Activated CD4-positive, alpha-beta T cell treated with anti-CD3 and anti-CD28 coated beads for 36 hours (primary cell): ENCODE measurements at regions not wholly inside any gene's neighbourhood (a gene's known extent, or its start where the extent isn't known, plus 50 kb on each side); places are given as distances from the start of the nearest gene placed in this dataset.
A peak's percentile ranks its signal among the peaks of the same experiment; 100 is the strongest.
"Not testable (repeated sequence)": the region's sequence is repeated elsewhere in the genome, so short reads cannot be mapped to it uniquely, and the experiment has no call there.

Experiments used
- ATAC-seq: fragments of 200-7000 bp; cut with Tn5 transposase; one replicate; pipeline ENCODE4 v1.10.0; 2021; ENCODE audit warnings: mild to moderate bottlenecking, moderate library complexity
- CTCF ChIA-PET: fragments of 350-600 bp; sonication (Branson Sonifier 250); formaldehyde crosslinking; loops from one replicate; lab custom pipeline; 2021; ENCODE audit warnings: antibody characterized with exemption; lab: Charles Lee
- POLR2A ChIA-PET: fragments of 350-600 bp; sonication (Branson Sonifier 250); formaldehyde crosslinking; loops from one replicate; lab custom pipeline; 2021; ENCODE audit warnings: antibody characterized with exemption, inconsistent platforms; lab: Charles Lee
- DNase-seq: peaks from one replicate; pipeline ENCODE4 v3.0.0-alpha.2; 2020
- H3K27ac Mint-ChIP-seq: one replicate; pipeline ENCODE4 v1.8.0; 2021; ENCODE audit warnings: mixed read lengths
- H3K27me3 Mint-ChIP-seq: one replicate; pipeline ENCODE4 v1.8.0; 2021; ENCODE audit warnings: mixed read lengths
- H3K36me3 Mint-ChIP-seq: one replicate; pipeline ENCODE4 v1.8.0; 2021; ENCODE audit warnings: low read depth, mixed read lengths
- H3K4me1 Mint-ChIP-seq: one replicate; pipeline ENCODE4 v1.8.0; 2021; ENCODE audit warnings: mixed read lengths
- H3K4me3 Mint-ChIP-seq: one replicate; pipeline ENCODE4 v1.8.0; 2021; ENCODE audit warnings: mild to moderate bottlenecking, moderate library complexity, mixed read lengths
- H3K9me3 Mint-ChIP-seq: one replicate; pipeline ENCODE4 v1.8.0; 2021; ENCODE audit warnings: low read depth, mixed read lengths
- intact Hi-C, 2 experiments: fragments of 100-400 bp; cut with DNase I in 1 of 2; cut with micrococcal nuclease in 1 of 2; formaldehyde crosslinking; loops; one replicate each; pipeline versions ENCODE4 v1.14.2 to v1.15.1; 2022 to 2024; cut with DNase I, micrococcal nuclease

DNA sequence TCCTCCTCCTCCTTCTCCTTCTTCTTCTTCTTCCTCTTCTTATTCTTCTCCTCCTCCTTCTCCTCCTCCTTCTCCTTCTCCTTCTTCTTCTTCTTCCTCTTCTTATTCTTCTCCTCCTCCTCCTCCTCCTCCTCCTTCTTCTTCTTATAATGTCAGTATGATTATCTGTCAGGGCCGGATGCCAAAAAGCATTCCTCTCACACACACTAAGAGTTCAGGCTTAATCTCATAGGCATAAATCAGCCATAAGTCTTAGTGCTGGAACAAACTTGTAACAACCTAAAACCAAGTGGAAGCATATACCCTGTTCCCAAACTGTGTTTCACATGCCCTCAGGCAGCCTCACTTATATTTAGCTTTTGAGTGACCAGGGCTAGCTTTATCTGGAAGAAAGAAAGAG, 240.3 kb downstream of the LMX1A start:
- CTCF ChIA-PET: no interaction called here
- peaks cover 35% of the 10 kb centered on the region for H3K27me3 Mint-ChIP-seq
- intact Hi-C loops: loop anchor here in 1 of 2 experiments (5.0 kb wide), 1 partner anchor 251 kb away; no protein-coding TSS in a partner anchor

DNA sequence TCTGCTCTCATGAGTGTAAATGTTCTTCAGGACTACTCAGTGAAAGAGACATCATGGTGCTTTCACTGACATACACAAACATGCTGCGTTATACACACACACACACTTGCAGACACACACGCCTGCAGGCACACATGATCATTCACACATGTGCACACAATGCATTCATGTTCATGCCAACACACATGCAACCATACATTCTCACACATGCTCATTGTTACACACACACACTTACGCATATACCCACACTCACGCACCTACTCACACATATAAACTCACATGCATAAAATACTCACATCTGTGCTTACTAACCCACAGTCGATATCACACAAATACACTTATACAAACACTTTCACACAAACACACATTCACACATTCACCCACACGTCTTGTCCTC, 241.6 kb downstream of the LMX1A start:
- Mint-ChIP-seq H3K9me3 (no peaks in the 10 kb centered on the region), H3K4me3 (no peak overlapping the region), H3K27me3 (peaks cover 34% of the 10 kb centered on the region), H3K36me3 (no peaks in the 10 kb centered on the region), H3K27ac (no peak overlapping the region), H3K4me1 (no peaks in the 10 kb centered on the region)
- POLR2A ChIA-PET: no interaction called here
- intact Hi-C loops: loop anchor here in 1 of 2 experiments (5.0 kb wide), 1 partner anchor 252 kb away; no protein-coding TSS in a partner anchor
- DNase-seq (no peak), ATAC-seq (no peak)
- CTCF ChIA-PET: interaction anchor here (0.6 to 3.3 kb wide), 6 partner anchors 11 to 477 kb away, joined by 3 to 7 read pairs (median 3); no protein-coding TSS in a partner anchor

More for the DNA sequence above, 240.3 kb downstream of the LMX1A start:
- no peak overlapping the region for H3K4me3 Mint-ChIP-seq
- POLR2A ChIA-PET: no interaction called here
- no peak overlapping the region for H3K27ac Mint-ChIP-seq
- H3K9me3 Mint-ChIP-seq: no peaks in the 10 kb centered on the region
- no peaks in the 10 kb centered on the region for H3K36me3 Mint-ChIP-seq
- no peak for DNase-seq
- no peaks in the 10 kb centered on the region for H3K4me1 Mint-ChIP-seq
- ATAC-seq: no peak

DNA sequence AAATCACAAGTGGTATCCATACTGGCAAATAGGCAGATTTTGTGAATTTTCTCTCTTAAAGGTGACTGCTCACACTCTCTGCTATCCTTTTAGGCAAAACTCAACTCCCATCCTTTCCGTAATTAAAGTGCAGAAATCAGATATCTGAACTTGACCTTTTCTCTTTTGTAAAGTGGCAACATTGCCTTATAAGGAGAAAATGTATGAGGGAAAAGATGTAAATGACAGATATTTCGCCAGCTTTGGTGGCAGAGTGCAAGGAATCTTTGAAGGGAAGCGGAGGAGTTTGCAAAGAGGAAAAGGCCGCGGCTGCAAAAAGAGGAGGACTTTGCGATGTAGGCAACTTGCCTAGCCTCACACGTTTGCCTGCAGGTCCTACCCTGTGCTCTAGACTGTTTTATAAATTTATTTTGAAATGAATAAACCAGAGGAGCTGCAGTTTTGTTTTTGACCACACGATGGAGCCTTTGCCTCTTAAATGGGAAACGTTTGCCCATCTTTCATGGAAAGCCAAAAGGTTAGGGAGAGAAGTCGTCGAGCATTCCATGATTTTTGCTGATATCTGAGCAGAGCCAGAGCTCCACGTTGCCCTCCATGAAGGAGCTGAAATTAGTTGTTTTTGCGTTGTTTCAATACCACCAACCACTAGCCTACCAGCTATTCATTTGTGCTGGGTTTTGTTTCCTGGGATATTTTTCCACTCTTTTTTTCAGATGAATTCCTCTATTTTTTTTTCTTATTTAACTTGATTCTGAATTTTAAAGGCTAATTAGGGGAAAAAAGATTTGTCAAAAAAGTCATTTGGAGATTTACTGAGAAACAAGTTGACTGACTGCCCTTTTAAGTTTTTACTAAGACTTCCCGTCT, 242.3 kb downstream of the LMX1A start:
- peaks cover 29% of the 10 kb centered on the region for H3K27me3 Mint-ChIP-seq
- intact Hi-C loops: no loop called here

DNA sequence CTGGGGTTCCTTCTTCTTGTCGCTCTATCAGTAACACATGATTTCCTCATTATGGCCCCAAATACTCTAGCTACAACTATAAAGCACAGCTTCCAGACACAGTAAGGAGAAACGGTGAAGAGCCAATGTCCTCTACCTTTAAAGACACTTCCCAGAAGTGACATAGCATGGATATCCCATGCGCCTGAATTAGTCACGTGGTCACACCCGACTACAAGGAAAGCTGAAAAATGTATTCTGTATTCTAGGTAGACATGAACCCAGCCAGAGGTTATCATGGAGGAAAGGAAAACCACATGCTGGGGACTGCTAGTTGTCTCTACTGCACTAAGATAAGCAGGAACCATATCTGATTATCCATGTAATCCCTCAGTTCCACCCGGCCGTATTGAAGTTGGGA, 244.3 kb downstream of the LMX1A start:
- ATAC-seq (no peak), DNase-seq (no peak)
- Mint-ChIP-seq H3K27ac (no peak overlapping the region), H3K4me1 (no peaks in the 10 kb centered on the region), H3K27me3 (peaks cover 21% of the 10 kb centered on the region), H3K4me3 (no peak overlapping the region), H3K36me3 (no peaks in the 10 kb centered on the region), H3K9me3 (peaks cover 5% of the 10 kb centered on the region)
- CTCF ChIA-PET: interaction anchor here (0.6 to 3.3 kb wide), 2 partner anchors 13 to 354 kb away, joined by 3 to 7 read pairs; no protein-coding TSS in a partner anchor
- intact Hi-C loops: no loop called here
- POLR2A ChIA-PET: no interaction called here

More for the DNA sequence above, 242.3 kb downstream of the LMX1A start:
- no peaks in the 10 kb centered on the region for H3K4me1 Mint-ChIP-seq
- H3K36me3 Mint-ChIP-seq: no peaks in the 10 kb centered on the region
- H3K9me3 Mint-ChIP-seq: no peaks in the 10 kb centered on the region
- ChIA-PET CTCF (interaction anchor here (0.6 to 3.3 kb wide), 10 partner anchors 11 to 478 kb away, joined by 3 to 7 read pairs (median 3); no protein-coding TSS in a partner anchor), POLR2A (no interaction called here)
- H3K27ac Mint-ChIP-seq: no peak overlapping the region
- ATAC-seq (no peak), DNase-seq (peak; percentile 35)
- H3K4me3 Mint-ChIP-seq: no peak overlapping the region

DNA sequence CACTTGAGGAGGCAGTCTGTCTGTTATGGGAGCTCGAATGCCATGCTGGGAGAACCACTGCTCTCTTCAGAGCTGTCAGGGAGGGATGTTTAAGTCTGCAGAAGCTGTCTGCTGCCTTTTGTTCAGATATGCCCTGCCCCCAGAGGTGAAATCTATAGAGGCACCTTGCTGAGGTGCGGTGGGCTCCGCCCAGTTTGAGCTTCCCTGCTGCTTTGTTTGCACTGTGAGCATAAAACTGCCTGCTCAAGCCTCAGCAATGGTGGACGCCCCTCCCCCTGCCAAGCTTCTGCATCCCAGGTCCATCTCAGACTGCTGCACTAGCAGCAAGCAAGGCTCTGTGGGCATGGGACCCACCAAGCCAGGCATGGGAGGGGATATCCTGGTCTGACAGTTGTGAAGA, 247.5 kb downstream of the LMX1A start:
- Mint-ChIP-seq H3K4me3 (no peak overlapping the region), H3K4me1 (no peaks in the 10 kb centered on the region), H3K9me3 (peaks cover 5% of the 10 kb centered on the region), H3K27ac (no peak overlapping the region), H3K27me3 (peaks cover 8% of the 10 kb centered on the region), H3K36me3 (no peaks in the 10 kb centered on the region)
- CTCF ChIA-PET: no interaction called here
- intact Hi-C loops: no loop called here
- POLR2A ChIA-PET: no interaction called here
- no peak for ATAC-seq
- DNase-seq: no peak

DNA sequence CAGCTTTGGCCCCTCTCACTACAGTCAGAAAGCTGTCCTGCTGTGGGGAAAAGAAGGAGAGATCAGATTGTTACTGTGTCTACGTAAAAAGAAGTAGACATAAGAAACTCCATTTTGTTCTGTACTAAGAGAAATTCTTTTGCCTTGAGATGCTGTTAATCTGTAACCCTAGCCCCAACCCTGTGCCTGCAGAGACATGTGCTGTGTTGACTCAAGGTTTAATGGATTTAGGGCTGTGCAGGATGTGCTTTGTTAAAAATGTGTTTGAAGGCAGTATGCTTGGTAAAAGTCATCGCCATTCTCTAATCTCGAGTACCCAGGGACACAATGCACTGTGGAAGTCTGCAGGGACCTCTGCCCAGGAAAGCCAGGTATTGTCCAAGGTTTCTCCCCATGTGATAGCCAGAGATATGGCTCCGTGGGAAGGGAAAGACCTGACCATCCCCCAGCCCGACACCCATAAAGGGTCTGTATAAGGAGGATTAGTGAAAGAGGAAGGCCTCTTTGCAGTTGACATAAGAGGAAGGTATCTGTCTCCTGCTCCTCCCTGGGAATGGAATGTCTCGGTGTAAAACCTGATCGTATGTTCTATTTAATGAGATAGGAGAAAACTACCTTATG, 263.9 kb downstream of the LMX1A start:
- intact Hi-C loops, H3K4me1 Mint-ChIP-seq, H3K36me3 Mint-ChIP-seq, DNase-seq, POLR2A ChIA-PET, CTCF ChIA-PET, ATAC-seq, H3K27me3 Mint-ChIP-seq, H3K27ac Mint-ChIP-seq, H3K4me3 Mint-ChIP-seq: not testable (repeated sequence)
- peaks cover 22% of the 10 kb centered on the region for H3K9me3 Mint-ChIP-seq

DNA sequence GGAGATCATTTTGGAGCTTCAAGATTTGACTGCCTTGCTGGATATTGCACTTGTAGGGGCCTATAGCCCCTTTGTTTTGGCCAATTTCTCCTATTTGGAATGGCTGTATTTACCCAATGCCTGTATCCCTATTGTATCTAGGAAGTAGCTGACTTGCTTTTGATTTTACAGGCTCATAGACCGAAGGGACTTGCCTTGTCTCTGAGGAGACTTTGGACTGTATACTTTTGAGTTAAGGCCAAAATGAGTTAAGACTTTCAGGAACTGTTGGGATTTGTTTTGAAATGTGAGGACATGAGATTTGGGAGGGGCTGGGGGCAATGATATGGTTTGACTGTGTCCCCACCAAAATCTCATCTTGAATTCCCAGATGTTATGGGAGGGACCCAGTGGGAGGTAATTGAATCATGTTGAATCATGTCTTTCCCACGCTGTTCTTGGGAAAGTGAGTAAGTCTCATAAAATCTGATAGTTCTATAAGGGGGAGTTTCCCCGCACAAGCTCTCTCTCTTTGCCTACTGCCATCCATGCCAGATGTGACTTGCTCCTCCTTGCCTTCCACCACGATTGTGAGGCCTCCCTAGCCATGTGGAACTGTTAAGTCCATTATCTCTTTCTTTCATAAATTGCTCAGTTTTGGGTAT, 276.1 kb downstream of the LMX1A start:
- DNase-seq (no peak), ATAC-seq (no peak)
- H3K36me3 Mint-ChIP-seq: no peaks in the 10 kb centered on the region
- intact Hi-C loops: no loop called here
- CTCF ChIA-PET: no interaction called here
- peaks cover 3% of the 10 kb centered on the region for H3K9me3 Mint-ChIP-seq
- peaks cover 4% of the 10 kb centered on the region for H3K27me3 Mint-ChIP-seq
- H3K4me3 Mint-ChIP-seq: no peak overlapping the region
- no peaks in the 10 kb centered on the region for H3K4me1 Mint-ChIP-seq
- POLR2A ChIA-PET: no interaction called here
- H3K27ac Mint-ChIP-seq: no peak overlapping the region

DNA sequence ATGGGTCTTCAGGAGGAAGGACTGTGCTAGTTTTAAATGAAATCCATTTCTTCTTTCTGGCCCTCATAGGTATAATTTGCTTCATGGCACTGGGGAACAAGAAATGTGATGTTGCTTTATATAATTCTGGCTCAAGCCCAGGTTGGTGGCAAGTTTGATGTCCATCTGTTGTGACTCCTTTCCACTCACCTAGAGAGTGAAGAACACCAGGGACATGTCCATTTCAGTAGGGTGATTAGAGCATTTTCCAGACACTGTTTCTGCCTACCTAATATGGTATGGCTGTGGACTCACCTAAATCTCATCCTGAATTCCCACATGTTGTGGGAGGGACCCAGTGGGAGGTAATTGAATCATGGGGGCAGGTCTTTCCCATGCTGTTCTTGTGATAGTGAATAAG, 278.1 kb downstream of the LMX1A start:
- DNase-seq (no peak), ATAC-seq (no peak)
- no peaks in the 10 kb centered on the region for H3K4me1 Mint-ChIP-seq
- intact Hi-C loops: no loop called here
- CTCF ChIA-PET: no interaction called here
- H3K9me3 Mint-ChIP-seq: peaks cover 3% of the 10 kb centered on the region
- no peak overlapping the region for H3K4me3 Mint-ChIP-seq
- peaks cover 4% of the 10 kb centered on the region for H3K27me3 Mint-ChIP-seq
- POLR2A ChIA-PET: no interaction called here
- H3K36me3 Mint-ChIP-seq: no peaks in the 10 kb centered on the region
- no peak overlapping the region for H3K27ac Mint-ChIP-seq

DNA sequence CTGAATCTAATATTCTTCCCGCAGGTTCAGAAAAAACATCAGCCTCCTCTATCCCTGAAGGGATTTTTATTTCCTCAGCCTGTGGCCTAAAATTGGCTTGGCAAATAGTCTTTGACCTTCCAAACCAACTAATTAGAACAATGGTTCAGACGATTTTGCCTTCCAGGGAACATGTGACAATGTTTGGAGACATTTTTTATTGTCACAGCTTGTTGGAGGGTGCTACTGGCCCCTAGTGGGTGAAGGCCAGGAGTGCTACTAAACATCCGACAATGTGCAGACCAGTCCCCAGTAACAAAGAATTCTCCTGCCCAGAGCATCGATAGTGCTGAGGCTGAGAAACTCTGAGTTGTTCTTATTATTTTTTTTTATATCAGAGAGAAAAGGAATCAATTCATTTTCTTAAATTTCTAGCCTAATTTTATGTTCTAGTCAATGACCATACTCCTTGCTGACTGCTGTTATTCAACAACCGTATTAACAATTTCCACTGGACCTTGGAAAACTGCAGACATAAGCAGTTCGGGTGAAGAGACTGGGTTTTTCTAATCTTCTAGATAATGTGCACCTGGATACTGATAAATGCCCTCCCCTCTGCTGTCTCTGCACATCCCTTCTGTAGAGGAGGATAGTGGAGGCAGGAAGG, 280.7 kb downstream of the LMX1A start:
- H3K36me3 Mint-ChIP-seq: no peaks in the 10 kb centered on the region
- intact Hi-C loops: no loop called here
- H3K4me1 Mint-ChIP-seq: no peaks in the 10 kb centered on the region
- no peak overlapping the region for H3K27ac Mint-ChIP-seq
- H3K4me3 Mint-ChIP-seq: no peak overlapping the region
- no peaks in the 10 kb centered on the region for H3K9me3 Mint-ChIP-seq
- POLR2A ChIA-PET: no interaction called here
- CTCF ChIA-PET: interaction anchor here (0.7 kb wide), 1 partner anchor 1358 kb away, joined by 4 read pairs; no protein-coding TSS in a partner anchor
- H3K27me3 Mint-ChIP-seq: peaks cover 4% of the 10 kb centered on the region
- no peak for ATAC-seq
- DNase-seq: peak; percentile 15

DNA sequence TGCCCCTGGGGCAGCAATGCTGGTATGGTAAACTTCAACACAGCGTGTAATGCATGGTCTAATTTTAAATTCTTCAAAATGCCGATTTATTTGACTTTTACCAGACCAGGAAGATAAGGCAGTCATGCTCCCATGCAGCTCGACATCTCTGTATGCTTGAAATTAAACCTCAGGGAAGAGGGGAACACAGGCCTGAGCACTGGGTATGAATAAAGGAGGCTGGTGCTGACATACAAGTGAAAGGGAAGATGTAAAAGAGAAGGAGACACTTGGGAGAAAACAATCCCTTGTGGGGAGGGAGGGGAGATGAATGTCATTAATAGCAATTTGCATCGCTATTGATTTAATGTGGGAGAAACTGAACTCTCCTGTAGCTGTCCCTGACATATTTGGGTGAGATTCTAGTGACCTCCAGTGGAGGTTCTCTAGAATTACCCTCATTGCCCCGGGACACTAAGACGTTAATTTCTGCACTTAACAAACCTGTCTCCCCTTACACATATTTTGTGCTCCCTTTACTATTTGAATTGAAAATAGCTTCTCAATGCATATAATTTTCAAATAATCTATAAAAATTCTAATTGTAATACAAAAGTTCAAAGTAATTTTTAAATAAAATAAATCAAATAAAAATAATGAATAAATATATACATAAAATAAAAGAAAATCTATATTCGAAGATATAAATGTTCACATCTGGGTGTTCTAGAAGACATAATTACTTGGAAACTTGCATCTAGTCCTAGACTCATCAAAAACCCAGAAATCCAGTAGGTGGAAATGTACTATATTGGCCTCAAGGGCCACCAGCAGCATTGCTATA, 283.1 kb downstream of the LMX1A start:
- no peaks in the 10 kb centered on the region for H3K36me3 Mint-ChIP-seq
- DNase-seq: no peak
- no peaks in the 10 kb centered on the region for H3K9me3 Mint-ChIP-seq
- peak; percentile 33 for ATAC-seq
- no peaks in the 10 kb centered on the region for H3K4me1 Mint-ChIP-seq
- no peak overlapping the region for H3K27ac Mint-ChIP-seq
- CTCF ChIA-PET: interaction anchor here (0.9 to 1.7 kb wide), 4 partner anchors 41 to 1714 kb away, joined by 3 to 5 read pairs (median 4); no protein-coding TSS in a partner anchor
- H3K4me3 Mint-ChIP-seq: no peak overlapping the region
- intact Hi-C loops: loop anchor here in 1 of 2 experiments (5.0 kb wide), 2 partner anchors 1546 to 1661 kb away; no protein-coding TSS in a partner anchor
- POLR2A ChIA-PET: no interaction called here
- H3K27me3 Mint-ChIP-seq: no peaks in the 10 kb centered on the region
